ENCODE measurements at regions not wholly inside any gene's neighbourhood (a gene's known extent, or its start where the extent isn't known, plus 50 kb on each side); places are given as distances from the start of the nearest gene placed in this dataset.
"Not testable (repeated sequence)": the region's sequence is repeated elsewhere in the genome, so short reads cannot be mapped to it uniquely, and the experiment has no call there.

GRCh38 chr4:31391976-31392375, 671.8 kb downstream of the PCDH7 start:
- no peak for DNase-seq

GRCh38 chr4:31392923-31393322, 672.8 kb downstream of the PCDH7 start:
- no peak for DNase-seq

GRCh38 chr4:31408121-31408520, 688.0 kb downstream of the PCDH7 start:
- DNase-seq = no peak

- no peak for DNase-seq
Observed at GRCh38 chr4:31411565-31411964, 691.4 kb downstream of the PCDH7 start.

GRCh38 chr4:31415629-31416028, 695.5 kb downstream of the PCDH7 start:
- DNase-seq = no peak

GRCh38 chr4:31416498-31416897, 696.3 kb downstream of the PCDH7 start:
- no peak for DNase-seq

GRCh38 chr4:31417040-31417439, 696.9 kb downstream of the PCDH7 start:
- no peak for DNase-seq

GRCh38 chr4:31422006-31422405, 701.8 kb downstream of the PCDH7 start:
- no peak for DNase-seq

GRCh38 chr4:31427691-31428090, 707.5 kb downstream of the PCDH7 start:
- DNase-seq = no peak

GRCh38 chr4:31442236-31442635, 722.1 kb downstream of the PCDH7 start:
- DNase-seq = no peak

GRCh38 chr4:31445526-31445925, 725.4 kb downstream of the PCDH7 start:
- DNase-seq = no peak

- DNase-seq = no peak
Observed at GRCh38 chr4:31455612-31456011, 735.4 kb downstream of the PCDH7 start.

- no peak for DNase-seq
Observed at GRCh38 chr4:31458813-31459212, 738.6 kb downstream of the PCDH7 start.

- peak; percentile 45 to 55 for DNase-seq
Observed at GRCh38 chr4:31461421-31461820, 741.3 kb downstream of the PCDH7 start.

- DNase-seq = no peak
Observed at GRCh38 chr4:31467781-31468180, 747.6 kb downstream of the PCDH7 start.

- DNase-seq = no peak
Observed at GRCh38 chr4:31474221-31474620, 754.1 kb downstream of the PCDH7 start.

- DNase-seq = no peak
Observed at GRCh38 chr4:31482691-31483090, 762.5 kb downstream of the PCDH7 start.

GRCh38 chr4:31499216-31499615, 779.0 kb downstream of the PCDH7 start:
- DNase-seq = not testable (repeated sequence)

- DNase-seq = no peak
Observed at GRCh38 chr4:31516520-31516919, 796.4 kb downstream of the PCDH7 start.

- DNase-seq = peak in 1 of 2 experiments; percentile 6
Observed at GRCh38 chr4:31518796-31519250, 798.7 kb downstream of the PCDH7 start.

- DNase-seq = no peak
Observed at GRCh38 chr4:31530555-31530954, 810.4 kb downstream of the PCDH7 start.

GRCh38 chr4:31538877-31539276, 818.7 kb downstream of the PCDH7 start:
- no peak for DNase-seq

GRCh38 chr4:31539284-31540069, 819.3 kb downstream of the PCDH7 start:
- no peak for DNase-seq

- no peak for DNase-seq
Observed at GRCh38 chr4:31545330-31545729, 825.2 kb downstream of the PCDH7 start.

GRCh38 chr4:31545755-31546154, 825.6 kb downstream of the PCDH7 start:
- no peak for DNase-seq
